ENCODE measurements at regions not wholly inside any gene's neighbourhood (a gene's known extent, or its start where the extent isn't known, plus 50 kb on each side); places are given as distances from the start of the nearest gene placed in this dataset.

DNA sequence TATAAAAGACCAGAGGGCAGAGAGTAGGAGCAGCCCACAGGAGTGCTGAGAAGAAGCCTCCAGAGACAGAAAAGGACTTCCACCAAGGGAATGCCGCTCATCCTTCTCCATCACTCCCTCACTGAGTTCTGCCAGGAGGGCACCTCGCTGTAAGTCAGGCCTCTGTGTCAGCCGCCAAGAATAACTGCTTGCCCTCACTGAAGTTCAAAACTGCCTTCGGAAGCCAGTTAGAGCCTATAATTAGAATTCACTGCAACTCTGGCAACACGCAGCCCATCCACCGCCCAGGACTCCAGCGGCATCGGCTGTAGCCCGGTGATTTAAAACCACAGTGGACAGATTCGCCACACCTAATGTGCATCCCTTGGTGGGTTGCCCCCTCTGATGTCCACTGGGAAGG, 281.8 kb upstream of the ZNF507 start:
- TF ChIP-seq, protein P1, sequence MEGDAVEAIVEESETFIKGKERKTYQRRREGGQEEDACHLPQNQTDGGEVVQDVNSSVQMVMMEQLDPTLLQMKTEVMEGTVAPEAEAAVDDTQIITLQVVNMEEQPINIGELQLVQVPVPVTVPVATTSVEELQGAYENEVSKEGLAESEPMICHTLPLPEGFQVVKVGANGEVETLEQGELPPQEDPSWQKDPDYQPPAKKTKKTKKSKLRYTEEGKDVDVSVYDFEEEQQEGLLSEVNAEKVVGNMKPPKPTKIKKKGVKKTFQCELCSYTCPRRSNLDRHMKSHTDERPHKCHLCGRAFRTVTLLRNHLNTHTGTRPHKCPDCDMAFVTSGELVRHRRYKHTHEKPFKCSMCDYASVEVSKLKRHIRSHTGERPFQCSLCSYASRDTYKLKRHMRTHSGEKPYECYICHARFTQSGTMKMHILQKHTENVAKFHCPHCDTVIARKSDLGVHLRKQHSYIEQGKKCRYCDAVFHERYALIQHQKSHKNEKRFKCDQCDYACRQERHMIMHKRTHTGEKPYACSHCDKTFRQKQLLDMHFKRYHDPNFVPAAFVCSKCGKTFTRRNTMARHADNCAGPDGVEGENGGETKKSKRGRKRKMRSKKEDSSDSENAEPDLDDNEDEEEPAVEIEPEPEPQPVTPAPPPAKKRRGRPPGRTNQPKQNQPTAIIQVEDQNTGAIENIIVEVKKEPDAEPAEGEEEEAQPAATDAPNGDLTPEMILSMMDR (IDR thresholded peaks at IDR 0.05; ENCODE audit: insufficient read depth, low read length), result no peak
- TF ChIP-seq POLR2AphosphoS5 (IDR thresholded peaks at IDR 0.05; ENCODE audit: low read depth) (no peak), SPI1 (IDR thresholded peaks at IDR 0.05; ENCODE audit: borderline replicate concordance, low read depth) (no peak), GABPA (IDR thresholded peaks at IDR 0.05; ENCODE audit: low read depth) (no peak)
- TF ChIP-seq, protein P2, sequence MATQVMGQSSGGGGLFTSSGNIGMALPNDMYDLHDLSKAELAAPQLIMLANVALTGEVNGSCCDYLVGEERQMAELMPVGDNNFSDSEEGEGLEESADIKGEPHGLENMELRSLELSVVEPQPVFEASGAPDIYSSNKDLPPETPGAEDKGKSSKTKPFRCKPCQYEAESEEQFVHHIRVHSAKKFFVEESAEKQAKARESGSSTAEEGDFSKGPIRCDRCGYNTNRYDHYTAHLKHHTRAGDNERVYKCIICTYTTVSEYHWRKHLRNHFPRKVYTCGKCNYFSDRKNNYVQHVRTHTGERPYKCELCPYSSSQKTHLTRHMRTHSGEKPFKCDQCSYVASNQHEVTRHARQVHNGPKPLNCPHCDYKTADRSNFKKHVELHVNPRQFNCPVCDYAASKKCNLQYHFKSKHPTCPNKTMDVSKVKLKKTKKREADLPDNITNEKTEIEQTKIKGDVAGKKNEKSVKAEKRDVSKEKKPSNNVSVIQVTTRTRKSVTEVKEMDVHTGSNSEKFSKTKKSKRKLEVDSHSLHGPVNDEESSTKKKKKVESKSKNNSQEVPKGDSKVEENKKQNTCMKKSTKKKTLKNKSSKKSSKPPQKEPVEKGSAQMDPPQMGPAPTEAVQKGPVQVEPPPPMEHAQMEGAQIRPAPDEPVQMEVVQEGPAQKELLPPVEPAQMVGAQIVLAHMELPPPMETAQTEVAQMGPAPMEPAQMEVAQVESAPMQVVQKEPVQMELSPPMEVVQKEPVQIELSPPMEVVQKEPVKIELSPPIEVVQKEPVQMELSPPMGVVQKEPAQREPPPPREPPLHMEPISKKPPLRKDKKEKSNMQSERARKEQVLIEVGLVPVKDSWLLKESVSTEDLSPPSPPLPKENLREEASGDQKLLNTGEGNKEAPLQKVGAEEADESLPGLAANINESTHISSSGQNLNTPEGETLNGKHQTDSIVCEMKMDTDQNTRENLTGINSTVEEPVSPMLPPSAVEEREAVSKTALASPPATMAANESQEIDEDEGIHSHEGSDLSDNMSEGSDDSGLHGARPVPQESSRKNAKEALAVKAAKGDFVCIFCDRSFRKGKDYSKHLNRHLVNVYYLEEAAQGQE (IDR thresholded peaks at IDR 0.05; ENCODE audit: insufficient replicate concordance, low read depth), result no peak

All from HL-60 (cell line).